DND-41 (cell line): ENCODE measurements at regions not wholly inside any gene's neighbourhood (a gene's known extent, or its start where the extent isn't known, plus 50 kb on each side); places are given as distances from the start of the nearest gene placed in this dataset.

Experiments used
- CTCF ChIP-seq: IDR thresholded peaks from 2 replicates; pipeline ENCODE4 v1.5.1; 2012; ENCODE audit warnings: borderline replicate concordance, low read length, moderate library complexity, mild to moderate bottlenecking; ENCODE audit not compliant: poor library complexity, severe bottlenecking; ENCODE audit errors: extremely low read depth
- EZH2 ChIP-seq: IDR thresholded peaks from 3 replicates; pipeline ENCODE4 v1.6.1; 2012; ENCODE audit warnings: borderline replicate concordance, low read depth, mild to moderate bottlenecking, moderate library complexity, low read length, inconsistent platforms; ENCODE audit not compliant: severe bottlenecking

DNA sequence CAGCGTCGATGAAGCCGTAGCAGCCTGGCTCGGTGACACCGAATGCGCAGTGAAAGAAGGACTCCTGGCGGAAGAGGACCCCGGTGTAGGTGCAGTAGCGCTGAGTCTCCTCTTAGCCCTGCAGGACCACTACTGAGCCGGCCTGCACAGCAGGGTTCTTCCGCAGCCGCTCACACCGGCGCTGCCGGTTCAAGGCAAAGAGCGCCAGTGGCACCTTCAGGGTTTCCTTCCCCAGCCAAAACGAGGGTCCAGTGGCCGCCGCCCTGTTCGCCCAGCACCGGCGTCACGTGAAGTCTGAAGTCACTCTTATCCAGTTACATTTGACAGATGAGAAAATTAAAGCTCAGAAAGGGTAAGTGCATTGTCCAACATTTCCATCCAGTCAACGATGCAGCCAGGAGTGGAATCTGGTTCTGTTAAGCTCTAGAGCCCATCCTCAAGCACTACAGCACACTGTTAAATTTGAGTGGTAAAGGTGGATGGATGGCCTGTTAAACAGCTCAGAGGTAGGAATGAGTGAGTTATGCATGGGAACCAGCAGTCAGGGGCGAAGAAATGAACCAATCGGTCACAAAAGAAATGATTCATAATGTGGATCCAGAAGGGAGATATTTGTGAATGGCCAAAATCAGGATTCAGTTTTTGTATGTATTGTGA lies 50.2 kb upstream of the SMIM36 start:
- no peak for TF ChIP-seq CTCF
- no peak for TF ChIP-seq EZH2
